ENCODE measurements at regions not wholly inside any gene's neighbourhood (a gene's known extent, or its start where the extent isn't known, plus 50 kb on each side); places are given as distances from the start of the nearest gene placed in this dataset.

DNA sequence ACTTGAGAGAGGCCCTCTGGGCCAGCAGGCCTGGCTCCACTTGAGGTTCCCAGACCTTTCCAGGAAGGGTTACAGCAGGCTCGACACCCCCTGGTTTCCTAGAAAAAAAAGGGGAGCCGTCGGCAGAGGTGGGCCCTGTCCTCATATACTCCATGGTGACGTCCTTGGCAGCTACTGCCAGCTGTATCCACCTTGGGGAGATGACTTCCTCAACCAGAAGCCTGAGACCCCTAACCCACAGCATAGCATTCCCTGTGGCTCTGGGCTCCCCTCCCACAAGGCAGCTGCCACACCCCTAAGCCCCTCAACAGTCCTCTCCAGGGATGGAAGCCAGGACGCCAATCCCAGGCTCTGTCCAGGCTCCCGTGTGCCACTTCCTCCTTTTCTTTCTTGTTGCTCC, 294.8 kb downstream of the CDC5L start:
- no peak for TF ChIP-seq EZH2 (IDR thresholded peaks at IDR 0.05; ENCODE audit: borderline replicate concordance, low read length)
- TF ChIP-seq, protein P1, sequence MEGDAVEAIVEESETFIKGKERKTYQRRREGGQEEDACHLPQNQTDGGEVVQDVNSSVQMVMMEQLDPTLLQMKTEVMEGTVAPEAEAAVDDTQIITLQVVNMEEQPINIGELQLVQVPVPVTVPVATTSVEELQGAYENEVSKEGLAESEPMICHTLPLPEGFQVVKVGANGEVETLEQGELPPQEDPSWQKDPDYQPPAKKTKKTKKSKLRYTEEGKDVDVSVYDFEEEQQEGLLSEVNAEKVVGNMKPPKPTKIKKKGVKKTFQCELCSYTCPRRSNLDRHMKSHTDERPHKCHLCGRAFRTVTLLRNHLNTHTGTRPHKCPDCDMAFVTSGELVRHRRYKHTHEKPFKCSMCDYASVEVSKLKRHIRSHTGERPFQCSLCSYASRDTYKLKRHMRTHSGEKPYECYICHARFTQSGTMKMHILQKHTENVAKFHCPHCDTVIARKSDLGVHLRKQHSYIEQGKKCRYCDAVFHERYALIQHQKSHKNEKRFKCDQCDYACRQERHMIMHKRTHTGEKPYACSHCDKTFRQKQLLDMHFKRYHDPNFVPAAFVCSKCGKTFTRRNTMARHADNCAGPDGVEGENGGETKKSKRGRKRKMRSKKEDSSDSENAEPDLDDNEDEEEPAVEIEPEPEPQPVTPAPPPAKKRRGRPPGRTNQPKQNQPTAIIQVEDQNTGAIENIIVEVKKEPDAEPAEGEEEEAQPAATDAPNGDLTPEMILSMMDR (IDR thresholded peaks at IDR 0.05; ENCODE audit: low read length), result no peak

Data from OCI-LY1 (cell line).